Lower lobe of right lung (tissue), 2 donors: ENCODE measurements at regions not wholly inside any gene's neighbourhood (a gene's known extent, or its start where the extent isn't known, plus 50 kb on each side); places are given as distances from the start of the nearest gene placed in this dataset.

Experiments used
- ATAC-seq, 2 donors: fragments of 200-7000 bp; cut with Tn5 transposase; one replicate each; pipeline ENCODE4 v1.9.1; 2020 to 2022; ENCODE audit warnings: mild to moderate bottlenecking in 2 of 2, moderate library complexity in 2 of 2
- DNase-seq: peaks from one replicate; pipeline ENCODE4 v3.0.0-alpha.2; 2020
- H3K27ac ChIP-seq: fragments of 200-600 bp; one replicate; pipeline ENCODE4 v1.8.0; 2022
- H3K27me3 ChIP-seq: fragments of 200-600 bp; one replicate; pipeline ENCODE4 v1.8.0; 2022; ENCODE audit warnings: low read depth
- H3K36me3 ChIP-seq: fragments of 200-600 bp; one replicate; pipeline ENCODE4 v1.8.0; 2022; ENCODE audit warnings: mild to moderate bottlenecking
- H3K4me1 ChIP-seq: fragments of 200-600 bp; one replicate; pipeline ENCODE4 v1.8.0; 2022
- H3K4me3 ChIP-seq: fragments of 200-600 bp; one replicate; pipeline ENCODE4 v1.8.0; 2022; ENCODE audit warnings: mild to moderate bottlenecking
- H3K9me3 ChIP-seq: fragments of 200-600 bp; one replicate; pipeline ENCODE4 v1.8.0; 2022
- CTCF ChIP-seq: fragments of 200-600 bp; IDR thresholded peaks from one replicate; pipeline ENCODE4 v1.8.0; 2022; ENCODE audit warnings: antibody characterized with exemption, mild to moderate bottlenecking
- intact Hi-C: fragments of 100-400 bp; cut with DNase I; formaldehyde crosslinking; loops from one replicate; pipeline ENCODE4 v1.11.0; 2022
- donor health status: DM: no; HTN: yes; CAD: no; lungs with severe emphysema.

GRCh38 chr2:239607517-239608191 is 206.8 kb upstream of the HDAC4 start:
- no peaks in the 10 kb centered on the region for H3K27me3 ChIP-seq
- intact Hi-C loops, result no loop called here
- no peaks in the 10 kb centered on the region for H3K36me3 ChIP-seq
- ATAC-seq, result peak in 1 of 2 donors; percentile 9
- H3K27ac ChIP-seq, result no peak overlapping the region
- no peaks in the 10 kb centered on the region for H3K9me3 ChIP-seq
- H3K4me3 ChIP-seq, result no peak overlapping the region
- no peak for TF ChIP-seq CTCF
- DNase-seq, result peak; percentile 43
- H3K4me1 ChIP-seq, result peaks cover 10% of the 10 kb centered on the region

- DNase-seq (no peak), ATAC-seq (no peak)
- no peaks in the 10 kb centered on the region for H3K36me3 ChIP-seq
- intact Hi-C loops, result no loop called here
- H3K4me1 ChIP-seq, result peaks cover 10% of the 10 kb centered on the region
- no peak overlapping the region for H3K4me3 ChIP-seq
- H3K27ac ChIP-seq, result no peak overlapping the region
- no peak for TF ChIP-seq CTCF
- H3K27me3 ChIP-seq, result no peaks in the 10 kb centered on the region
- H3K9me3 ChIP-seq, result no peaks in the 10 kb centered on the region
Observed at GRCh38 chr2:239606741-239607516, 206.1 kb upstream of the HDAC4 start.

DNA sequence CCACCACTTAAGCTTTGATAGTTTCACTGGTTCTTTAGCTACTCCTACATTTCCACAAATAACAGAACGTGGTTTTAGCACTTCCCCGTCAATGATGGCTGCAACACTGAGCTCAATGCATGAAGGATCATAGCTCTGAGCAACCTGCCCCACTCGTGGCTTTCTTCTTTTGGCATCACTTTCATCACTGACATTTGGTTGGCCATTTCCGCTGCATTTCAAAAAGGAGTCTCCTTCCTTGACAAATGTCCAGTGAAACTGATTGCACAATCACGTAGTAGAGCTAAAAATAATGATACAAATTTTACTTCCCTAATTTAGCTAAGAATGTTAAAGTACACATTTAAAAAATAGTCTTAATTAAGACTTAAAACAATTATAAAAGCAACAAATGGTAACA is 205.2 kb upstream of the HDAC4 start:
- H3K27ac ChIP-seq, result no peak overlapping the region
- H3K27me3 ChIP-seq, result no peaks in the 10 kb centered on the region
- no peak for ATAC-seq
- no peaks in the 10 kb centered on the region for H3K9me3 ChIP-seq
- peaks cover 10% of the 10 kb centered on the region for H3K4me1 ChIP-seq
- intact Hi-C loops, result no loop called here
- no peak for TF ChIP-seq CTCF
- no peaks in the 10 kb centered on the region for H3K36me3 ChIP-seq
- H3K4me3 ChIP-seq, result no peak overlapping the region
- DNase-seq, result no peak

GRCh38 chr2:239605409-239605808 is 204.6 kb upstream of the HDAC4 start:
- Histone ChIP-seq H3K4me3 (no peak overlapping the region), H3K27me3 (no peaks in the 10 kb centered on the region), H3K4me1 (peaks cover 10% of the 10 kb centered on the region), H3K27ac (no peak overlapping the region), H3K9me3 (no peaks in the 10 kb centered on the region), H3K36me3 (no peaks in the 10 kb centered on the region)
- intact Hi-C loops, result no loop called here
- DNase-seq (no peak), ATAC-seq (no peak)
- no peak for TF ChIP-seq CTCF

- Histone ChIP-seq H3K36me3 (no peaks in the 10 kb centered on the region), H3K27me3 (no peaks in the 10 kb centered on the region), H3K9me3 (no peaks in the 10 kb centered on the region), H3K27ac (no peak overlapping the region), H3K4me3 (no peak overlapping the region), H3K4me1 (peaks cover 10% of the 10 kb centered on the region)
- no peak for TF ChIP-seq CTCF
- ATAC-seq (no peak), DNase-seq (no peak)
- intact Hi-C loops, result no loop called here
Observed at GRCh38 chr2:239604861-239605260, 204.0 kb upstream of the HDAC4 start.
